ENCODE measurements at regions not wholly inside any gene's neighbourhood (a gene's known extent, or its start where the extent isn't known, plus 50 kb on each side); places are given as distances from the start of the nearest gene placed in this dataset.

DNA sequence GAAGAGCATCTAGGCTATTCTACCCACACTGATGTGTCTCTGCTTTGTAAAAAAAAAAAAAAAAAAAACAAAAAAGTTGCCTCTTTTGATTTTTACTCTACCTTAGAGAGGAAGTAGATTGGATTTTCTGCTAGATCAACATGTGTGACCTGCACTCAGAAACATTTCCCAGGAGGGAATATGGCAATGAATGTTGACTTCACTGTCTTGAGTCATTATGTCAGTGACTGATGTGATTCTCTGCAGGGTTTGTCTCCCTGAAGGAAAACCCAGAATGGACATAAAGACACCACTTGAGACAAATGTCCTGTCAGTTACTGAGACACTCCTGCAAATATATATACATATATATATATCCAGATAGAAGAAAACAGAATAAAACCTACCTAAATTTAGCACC, 370.3 kb downstream of the BMPER start:
- no peak for DNase-seq

DNA sequence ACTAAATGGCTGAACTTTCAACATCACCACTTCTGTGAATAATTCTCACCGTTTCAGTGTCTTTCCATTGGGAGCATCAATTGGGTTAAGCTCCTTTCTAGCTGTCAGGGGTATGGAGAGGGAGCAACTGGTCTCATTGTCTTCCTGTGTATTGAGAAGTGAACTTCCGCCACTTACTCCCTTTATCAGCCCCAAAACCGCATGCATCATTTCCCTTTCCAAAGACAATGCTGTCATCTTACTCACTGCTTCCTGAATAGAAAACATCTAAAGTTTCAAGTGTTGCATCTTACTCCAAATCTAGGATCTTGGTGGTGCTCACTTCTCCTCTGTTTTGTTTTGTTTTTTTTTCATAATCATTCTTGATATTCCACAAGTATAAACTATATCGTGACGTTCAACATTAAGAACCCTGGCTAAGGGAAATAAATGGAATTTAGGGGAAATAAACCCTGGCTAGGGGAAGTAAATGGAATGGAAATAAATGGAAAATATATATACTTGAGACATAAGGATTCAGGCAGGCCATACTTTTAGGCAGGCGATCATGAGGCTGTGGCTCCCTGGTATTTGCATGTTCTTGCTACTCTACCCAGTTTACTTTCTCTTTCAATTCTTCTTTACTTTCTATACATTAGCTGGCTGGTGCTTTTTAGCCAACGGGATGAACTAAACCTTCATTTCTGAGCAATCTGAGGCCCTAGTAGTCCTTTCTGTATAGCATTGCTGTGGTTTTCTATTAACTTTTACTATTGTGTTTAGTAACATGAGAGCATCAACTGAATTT, 371.9 kb downstream of the BMPER start:
- DNase-seq, result no peak

DNA sequence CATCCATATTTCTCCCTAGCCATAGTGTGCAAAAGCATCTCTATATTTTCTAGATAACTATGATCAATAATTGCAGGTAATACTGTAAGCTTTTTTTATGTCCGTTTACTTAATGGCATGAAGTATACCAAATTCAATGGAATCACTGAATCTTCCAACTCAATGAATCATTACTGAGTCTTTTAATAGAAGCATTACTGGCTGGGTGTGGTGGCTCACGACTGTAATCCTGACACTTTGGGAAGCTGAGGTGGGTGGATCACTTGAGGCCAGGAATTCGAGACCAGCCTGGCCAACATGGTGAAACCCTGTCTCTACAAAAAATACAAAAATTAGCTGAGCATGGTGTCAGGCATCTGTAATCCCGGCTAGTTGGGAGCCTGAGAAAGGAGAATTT, 372.5 kb downstream of the BMPER start:
- no peak for DNase-seq

DNA sequence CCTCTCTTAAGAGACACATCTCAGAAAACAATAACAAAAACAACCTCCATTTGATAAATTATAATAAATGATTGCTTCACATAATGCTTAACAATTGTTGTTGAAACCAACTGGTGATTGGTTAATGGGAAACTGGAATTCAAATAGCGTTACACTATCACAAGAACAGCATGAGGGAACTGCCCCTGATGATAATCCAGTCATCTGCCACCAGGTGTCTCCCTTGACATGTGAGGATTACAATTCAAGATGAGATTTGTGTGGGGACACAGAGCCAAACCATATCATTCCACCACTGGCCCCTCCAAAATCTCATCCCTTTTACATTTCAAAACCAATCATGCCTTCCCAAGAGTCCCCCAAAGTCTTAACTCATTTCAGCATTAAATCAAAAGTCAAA, 375.9 kb downstream of the BMPER start:
- DNase-seq, result no peak

DNA sequence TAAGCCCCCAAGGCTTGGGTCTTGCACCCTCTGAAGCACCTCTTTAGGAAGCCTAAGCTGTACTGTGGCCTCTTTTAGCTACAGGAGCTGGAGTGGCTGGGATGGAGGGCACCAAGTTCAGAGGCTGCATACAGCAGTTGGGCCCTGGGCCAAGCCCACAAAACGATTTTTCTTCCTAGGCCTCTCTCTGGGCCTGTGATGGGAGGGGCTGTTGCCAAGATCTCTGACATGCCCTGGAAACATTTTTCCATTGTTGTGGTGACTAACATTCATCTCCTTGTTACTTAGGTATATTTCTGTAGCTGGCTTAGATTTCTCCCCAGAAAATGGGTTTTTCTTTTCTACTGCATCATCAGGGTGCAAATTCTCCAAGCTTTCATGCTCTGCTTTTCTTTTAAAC, 375.7 kb upstream of the NPSR1 start:
- DNase-seq, result no peak

DNA sequence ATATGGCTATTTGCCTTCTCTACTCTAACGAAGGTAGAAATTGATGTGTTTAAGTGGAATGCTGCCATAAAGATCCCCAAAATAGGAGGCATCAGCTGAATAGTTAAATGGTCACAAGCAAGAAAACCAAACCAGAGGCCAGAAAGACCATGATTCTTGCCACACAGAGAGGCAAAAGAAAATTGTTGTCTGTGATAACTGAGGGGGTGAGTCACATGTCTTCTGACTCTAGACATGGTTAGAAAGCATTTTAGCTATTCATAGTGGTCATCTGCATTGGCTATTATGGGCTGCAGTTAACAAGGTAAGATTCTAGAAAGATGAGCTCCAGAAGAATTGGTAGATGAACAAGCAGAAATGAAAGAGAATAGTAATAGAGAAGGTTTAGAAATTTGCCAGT, 361.4 kb upstream of the NPSR1 start:
- DNase-seq, result no peak

DNA sequence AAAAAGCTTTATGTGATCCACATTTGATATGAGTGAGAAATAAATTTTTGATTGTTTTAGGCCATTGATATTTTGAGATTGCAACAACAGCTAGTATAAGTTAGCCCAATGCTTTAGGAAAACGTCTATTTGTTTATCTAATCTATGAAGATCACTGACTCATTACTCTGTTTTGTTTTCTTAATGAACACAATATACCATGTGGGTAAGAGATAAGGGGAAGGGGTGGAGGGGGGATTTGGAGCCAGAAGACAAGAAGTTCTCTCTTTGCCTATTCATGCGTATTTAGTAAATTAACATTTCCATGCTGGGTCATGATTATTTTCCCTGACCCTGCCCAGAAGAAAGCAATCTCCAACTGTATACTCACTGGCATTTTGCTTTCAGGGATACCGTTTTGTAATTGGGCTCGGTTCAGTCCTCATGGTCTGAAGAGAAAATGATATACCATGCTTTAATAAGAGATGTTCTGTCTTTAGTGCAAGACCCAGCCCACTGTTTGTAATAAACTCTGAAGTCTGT, 359.5 kb upstream of the NPSR1 start:
- DNase-seq, result no peak

DNA sequence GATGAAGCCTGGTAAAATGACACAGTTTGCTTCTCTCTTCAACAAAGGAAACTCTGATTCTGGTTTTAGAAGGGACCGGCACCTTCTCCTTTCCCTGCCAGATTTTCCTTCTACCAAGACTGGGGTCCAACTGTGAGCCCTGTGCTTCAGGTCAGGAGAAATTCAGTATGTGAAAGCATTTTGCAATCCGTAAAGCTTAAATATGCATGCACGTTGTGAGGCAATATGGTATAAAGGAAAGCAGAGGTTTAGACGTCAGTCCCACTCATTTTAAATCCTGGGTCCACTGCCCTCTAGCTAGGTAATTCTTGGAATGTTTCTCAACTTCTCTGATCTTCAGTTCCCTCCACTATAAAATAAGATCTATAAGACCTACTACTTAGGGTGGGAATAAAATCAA, 359.0 kb upstream of the NPSR1 start:
- no peak for DNase-seq

DNA sequence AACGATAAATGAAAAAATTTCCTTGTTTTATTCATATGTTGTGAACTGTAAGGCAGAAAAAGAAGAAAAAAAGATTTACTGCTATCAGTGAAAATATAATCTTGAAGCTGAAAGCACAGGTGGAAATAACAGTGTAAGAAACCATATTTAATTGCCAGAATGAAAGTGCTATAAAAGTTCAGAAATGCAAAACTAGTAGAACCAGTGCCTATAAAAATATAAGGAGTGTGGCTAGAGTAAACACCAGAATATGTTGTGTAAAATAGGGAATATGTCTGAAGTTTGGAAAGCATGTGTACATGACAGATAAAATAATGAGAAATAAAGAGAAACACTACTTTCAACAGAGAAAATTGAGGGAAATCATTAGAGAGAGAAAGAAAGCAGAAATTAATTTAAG, 350.5 kb upstream of the NPSR1 start:
- no peak for DNase-seq

DNA sequence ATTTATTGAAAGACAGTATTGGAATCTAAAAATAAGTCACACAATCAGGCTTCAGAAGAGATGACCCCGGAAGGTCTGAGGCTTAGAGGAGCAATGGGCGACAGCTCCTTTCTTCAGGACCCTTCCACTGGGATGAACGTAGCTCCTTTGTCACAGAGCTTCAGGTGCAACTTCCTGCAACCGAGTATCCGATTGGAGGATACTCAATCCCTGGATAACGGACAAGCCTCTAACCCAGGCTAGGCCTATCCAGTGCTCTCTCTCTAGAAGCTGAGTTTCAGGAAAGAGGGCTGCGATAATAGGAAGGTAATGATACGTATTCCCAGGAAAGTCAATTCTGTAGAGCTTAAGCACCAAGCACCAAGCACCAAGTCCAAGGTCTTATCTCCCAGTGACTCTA, 349.4 kb upstream of the NPSR1 start:
- DNase-seq, result no peak

DNA sequence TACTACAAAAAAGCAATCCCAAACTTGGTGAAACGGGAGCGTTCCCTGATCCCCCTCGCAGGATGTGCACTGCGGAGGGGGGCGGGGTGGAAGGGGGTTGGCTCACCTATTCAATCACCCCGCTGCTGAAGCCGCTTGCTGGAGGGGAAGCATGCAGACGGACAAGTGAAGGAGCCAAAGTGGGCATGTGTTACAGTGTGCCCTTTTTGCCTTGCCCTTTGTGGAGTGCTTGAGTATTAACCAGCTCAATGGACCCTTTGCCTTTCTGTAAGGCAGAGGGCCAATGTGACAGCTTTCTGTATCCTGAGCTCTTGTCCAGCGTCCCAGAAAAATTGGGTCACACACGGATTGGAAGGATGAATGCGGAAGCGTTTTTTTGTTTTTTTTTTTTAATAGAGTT, 348.9 kb upstream of the NPSR1 start:
- no peak for DNase-seq

DNA sequence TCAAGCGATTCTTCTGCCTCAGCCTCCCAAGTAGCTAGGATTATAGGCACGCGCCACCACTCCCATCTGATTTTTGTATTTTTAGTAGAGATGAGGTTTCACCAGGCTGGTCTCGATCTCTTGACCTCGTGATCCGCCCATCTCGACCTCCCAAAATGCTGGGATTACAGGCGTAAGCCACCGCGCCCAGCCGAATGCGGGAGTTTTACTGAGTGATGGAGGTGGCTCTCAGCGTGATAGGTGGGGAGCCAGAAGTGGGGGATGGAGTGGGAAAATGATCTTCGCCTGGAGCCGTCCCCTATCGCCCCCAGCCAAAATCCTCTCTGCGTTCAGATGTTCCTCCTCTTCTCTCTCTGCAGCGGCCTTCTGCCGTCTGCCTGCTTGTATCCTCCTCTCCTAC, 348.4 kb upstream of the NPSR1 start:
- no peak for DNase-seq

DNA sequence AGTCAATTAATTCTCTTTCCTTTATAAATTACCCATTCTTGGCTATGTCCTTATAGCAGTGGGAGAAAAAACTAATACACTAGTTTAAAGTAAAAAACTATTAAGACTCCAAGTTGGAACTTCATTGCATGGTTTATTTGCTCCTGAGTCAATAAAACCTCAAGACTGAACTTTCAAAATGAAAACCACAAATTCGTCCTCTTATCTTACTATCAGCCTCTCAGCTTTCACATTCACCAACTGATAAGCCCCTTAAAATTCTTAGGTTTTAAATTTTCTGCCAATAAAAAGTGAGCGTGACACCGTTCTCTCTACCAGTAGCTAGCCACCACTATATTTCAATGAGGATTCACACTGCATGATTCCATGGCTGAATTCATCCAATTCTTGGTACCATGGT, 346.4 kb upstream of the NPSR1 start:
- no peak for DNase-seq

DNA sequence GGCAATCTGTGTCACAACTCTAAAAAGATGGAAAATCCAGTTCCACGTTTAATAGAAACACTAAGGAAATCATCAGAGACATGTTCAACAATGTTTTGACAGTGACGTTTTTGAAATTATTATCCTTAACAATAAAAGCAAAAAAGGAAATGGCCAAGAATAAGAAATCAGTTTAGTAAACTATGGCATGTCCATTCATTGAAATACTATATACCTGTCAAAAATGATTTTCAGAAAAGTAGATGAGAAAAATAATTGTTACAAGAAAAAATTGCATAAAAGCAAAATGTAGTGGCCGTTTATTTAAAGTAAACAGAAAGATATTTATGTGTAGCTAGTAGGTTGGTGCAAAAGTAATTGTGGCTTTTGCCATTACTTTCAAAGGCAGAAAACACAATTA, 345.4 kb upstream of the NPSR1 start:
- no peak for DNase-seq

DNA sequence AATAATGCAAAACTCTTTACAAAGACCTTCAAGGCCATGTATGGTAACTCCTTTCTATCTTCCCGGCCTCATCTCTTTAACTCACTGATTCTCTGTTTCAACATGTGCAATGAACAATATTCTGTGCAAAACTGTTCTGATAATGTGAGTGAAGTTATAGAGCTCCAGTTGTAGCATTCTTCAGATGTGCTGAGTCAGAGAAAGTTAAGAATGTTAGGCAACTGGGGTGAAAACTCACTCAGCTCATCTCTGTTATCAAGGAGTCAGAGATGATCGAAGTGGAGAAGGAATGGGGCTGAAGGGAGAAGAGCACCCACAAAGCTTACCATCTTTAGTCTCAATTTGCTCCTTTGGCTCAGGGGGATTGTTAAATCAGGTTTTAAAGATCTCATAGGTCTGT, 344.7 kb upstream of the NPSR1 start:
- no peak for DNase-seq

DNA sequence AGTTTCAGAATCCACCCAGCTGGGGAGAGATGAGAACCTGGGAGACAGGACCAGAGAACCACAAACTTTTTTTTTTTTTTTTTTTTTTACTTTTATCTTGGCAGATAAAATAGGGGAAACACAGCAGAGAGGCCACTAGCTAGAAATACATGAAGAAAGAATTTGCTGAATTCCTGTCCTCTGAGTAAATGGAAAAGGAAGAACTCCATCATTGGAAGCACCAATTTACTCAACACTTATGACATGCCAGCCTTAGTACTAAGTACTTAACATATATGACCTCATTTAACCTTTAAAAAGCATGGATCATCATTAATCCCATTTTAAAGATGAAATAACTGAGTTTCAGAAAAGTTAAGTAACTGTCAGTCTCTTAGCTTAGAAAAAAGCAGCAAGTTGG, 343.0 kb upstream of the NPSR1 start:
- no peak for DNase-seq

DNA sequence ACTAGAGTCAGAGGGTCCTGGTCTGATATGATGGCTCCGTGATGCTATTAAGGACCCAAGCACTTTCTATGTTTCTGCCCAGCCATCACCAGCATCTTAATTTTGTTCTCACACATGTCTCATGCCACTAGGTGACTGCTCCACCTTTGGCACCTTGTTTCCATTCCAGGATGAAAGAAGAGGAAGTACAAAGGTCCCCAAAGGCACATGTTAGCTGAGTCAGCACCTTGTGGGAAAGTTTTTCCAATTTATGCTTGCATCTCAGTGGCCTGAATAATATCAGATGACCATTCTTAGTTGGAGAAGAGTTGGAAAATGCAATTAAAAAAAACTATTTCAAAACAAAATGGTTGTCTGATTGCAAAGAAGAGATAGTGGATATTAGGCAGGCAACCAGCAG, 341.0 kb upstream of the NPSR1 start:
- no peak for DNase-seq

DNA sequence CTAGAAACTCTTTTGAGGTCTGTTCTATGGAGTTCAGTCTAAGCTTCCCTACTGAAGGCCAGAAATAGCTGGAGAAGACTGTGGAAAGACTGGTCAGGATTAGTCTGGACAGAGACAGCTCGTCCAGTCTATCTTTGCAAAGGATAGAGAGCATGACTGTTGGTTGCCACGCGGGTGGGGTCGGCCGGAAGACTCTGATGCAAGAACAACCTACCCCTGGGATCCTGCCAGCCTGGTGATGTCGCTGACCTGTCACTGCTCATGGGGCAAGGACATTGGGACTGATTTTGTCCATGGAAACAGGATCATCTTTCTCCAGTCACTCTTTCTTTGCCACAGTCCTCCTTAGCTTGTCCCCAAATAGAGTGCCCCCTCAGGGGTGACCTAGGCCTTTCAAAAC, 337.6 kb upstream of the NPSR1 start:
- DNase-seq, result no peak

DNA sequence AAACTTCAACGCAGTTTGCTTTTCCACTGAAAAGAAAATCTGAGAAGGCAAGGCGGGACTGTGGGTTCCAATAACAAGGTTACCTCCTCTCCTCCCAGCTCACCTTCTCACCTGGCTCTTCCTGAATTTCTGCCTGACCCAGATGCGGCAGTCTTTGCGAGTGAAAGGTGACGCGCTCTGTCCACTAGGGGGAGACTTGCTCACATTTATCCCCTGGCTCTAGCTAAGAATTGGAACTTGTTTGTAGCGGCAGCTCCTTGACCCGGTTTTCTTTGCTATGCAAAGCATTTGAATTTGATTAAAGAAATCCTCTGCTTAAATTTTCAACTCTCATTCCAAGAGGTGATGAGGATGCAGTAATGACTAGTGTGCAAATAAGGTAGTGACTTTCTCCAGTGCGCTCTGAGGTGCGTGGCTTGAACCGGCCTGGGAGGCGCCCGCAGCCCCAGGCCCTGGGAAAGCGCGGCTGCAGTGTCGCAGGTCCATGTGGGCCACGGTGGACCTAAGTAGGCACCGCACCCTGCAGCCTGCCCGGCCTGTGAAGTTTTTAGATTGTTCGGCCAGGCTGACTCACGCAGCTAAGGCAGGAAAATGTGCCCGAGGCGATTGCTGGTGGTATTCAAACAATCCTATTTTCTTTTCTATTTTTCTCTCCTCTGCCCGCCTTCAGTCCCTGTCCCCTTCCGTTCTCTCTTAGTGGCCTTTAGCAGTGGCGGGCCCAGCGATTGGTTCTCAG, 336.9 kb upstream of the NPSR1 start:
- DNase-seq, result peak; percentile 71

DNA sequence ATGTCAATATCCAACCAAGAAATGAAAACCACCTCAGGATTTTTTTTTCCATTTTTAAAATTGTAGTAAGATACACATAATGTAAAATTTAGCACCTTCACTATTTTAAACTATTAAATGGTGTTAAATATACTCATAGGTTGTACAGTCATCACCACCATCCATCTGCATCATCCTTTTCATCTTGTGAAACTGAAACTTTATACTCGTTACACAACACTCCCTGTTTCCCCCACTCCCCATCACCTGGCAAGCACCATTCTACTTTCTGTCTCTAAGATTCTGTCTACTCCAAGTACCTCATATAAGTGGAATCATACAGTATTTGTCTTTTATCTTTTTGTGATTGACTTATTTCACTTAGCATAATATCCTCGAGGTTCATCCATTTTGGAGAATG, 335.2 kb upstream of the NPSR1 start:
- no peak for DNase-seq

DNA sequence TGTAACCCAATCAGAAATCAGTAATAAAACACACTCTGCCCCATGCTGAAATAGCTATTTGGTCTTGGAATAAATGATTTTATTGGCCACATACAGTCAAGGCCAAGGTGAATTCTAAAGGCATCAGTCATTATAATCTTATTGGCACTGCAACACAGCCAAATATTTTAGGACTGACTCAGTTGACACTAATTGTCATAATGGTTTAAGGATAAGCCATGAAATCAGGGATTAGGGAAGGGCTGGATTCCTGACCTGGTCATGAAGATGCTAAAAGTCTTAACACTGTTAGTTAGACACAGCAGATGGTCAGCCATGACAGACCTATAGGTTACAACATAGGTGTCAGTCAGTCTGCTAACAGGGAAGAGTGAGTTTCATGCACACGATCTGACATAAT, 330.3 kb upstream of the NPSR1 start:
- no peak for DNase-seq

DNA sequence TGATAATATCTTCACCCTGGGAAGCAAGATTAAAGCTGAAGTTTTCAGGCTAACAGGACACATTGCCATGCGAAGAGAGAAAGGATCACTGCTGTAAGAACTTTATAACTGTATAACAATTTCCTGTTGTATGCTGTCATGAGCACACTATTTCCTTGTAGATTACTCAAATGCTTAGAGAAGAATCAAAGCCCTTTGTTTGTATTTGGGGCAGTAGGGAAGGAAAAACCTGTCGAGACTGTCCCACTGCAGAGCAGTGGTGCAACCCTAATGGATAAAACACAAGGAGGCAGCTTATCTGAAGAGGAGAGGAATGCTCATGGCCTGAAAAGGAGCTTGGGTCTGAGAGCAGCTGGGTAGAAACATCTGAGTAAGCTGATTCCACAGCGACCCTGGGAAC, 327.7 kb upstream of the NPSR1 start:
- no peak for DNase-seq

DNA sequence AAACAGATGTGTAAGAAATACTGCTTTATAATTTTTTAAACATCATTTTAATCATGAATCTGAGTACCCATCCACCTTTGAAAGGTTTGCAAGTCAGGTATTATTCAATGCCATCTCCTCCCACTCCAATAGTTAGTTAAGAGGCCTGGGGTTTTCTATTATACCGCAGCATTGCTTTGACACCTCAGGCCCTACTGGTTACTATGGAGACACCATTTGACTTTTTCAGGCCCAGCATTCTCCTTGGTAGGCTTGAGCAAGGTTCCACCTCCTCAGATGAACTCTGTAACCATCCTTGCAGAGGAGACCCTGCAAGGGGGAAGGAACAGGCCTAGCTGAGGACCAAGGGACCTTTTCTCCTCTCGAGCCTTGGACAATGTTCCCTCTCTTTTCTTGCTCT, 326.9 kb upstream of the NPSR1 start:
- no peak for DNase-seq

DNA sequence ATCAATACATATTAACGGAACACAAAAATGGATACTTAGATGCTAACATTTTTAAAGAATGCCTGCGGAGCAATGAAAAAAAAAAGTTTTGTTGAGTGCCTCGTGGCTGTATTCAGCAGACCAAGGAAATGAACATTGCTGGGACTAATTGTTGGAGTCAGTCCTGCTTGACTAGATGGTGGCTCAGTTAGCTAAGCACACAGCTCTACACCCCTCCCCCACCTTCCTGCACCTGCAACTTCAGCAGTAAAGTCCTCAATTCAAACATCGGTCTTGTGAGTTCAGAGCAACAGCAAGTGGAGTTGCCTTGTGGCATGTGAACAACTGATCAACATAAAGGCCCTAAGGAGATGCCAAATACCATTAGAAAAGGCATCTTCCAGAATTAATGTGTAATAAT, 326.0 kb upstream of the NPSR1 start:
- peak; percentile 11 for DNase-seq
